HG03558 (cell line): ENCODE measurements at regions not wholly inside any gene's neighbourhood (a gene's known extent, or its start where the extent isn't known, plus 50 kb on each side); places are given as distances from the start of the nearest gene placed in this dataset.

ENCODE experiments used
- ATAC-seq: cut with Tn5 transposase; IDR thresholded peaks from one replicate; pipeline ENCODE4 v1.9.1; 2021; ENCODE audit warnings: moderate number of reproducible peaks; ENCODE audit not compliant: unreplicated experiment; ENCODE audit errors: extremely low read depth

- no peak for ATAC-seq
Observed at GRCh38 chr1:229880271-229881170, 186.5 kb upstream of the GALNT2 start.

DNA sequence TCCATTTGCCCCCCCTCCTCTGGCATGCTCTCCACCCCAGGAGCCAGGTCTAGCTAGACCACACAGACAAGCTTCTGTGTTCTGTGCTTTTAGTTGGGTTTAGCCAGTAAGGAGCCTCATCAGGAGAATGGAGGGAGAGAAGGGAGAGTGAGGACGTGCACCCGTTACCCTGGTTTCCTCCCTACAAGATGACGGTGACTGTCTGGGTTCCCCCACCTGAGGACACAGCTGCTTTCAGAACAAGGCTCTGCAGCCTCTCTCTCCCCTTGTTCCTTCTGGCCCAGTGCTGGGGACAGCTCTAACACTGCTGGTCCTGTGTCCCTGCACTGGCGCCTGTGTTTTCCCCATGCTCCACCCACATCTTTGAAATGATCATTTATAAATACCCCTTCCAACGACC is 184.4 kb upstream of the GALNT2 start:
- no peak for ATAC-seq

DNA sequence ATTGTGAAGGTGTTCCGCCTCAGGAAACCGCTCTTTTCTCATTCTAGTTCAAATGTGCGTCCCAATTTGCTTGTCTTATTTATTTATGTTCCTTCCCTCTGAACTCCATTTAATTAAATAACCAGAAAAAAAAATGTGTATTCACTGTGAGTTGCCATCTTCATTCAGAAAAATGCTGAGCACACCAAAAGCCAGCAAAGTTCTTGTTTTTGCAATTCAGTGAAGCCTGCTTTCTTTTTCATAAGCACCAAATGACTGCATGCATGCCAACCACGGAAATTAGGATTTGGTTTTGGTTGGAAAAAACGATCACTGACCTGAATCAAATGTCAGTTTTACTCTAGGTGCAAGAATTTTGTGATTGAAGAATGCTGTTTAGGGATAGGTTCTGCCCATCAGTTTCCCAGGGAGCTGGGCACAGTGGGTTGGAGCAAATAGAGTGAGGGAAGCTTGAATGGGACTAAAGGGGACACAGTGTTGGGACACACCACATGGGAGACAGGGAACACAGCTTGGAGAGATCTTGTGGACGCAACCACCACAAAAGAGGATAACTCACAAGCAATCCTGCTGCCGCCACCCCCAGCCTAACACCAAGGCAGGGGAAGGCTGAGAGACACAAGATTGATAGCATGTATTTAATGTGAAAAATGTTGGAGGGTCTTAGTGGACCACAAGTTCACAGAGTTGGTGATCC is 183.4 kb upstream of the GALNT2 start:
- no peak for ATAC-seq

DNA sequence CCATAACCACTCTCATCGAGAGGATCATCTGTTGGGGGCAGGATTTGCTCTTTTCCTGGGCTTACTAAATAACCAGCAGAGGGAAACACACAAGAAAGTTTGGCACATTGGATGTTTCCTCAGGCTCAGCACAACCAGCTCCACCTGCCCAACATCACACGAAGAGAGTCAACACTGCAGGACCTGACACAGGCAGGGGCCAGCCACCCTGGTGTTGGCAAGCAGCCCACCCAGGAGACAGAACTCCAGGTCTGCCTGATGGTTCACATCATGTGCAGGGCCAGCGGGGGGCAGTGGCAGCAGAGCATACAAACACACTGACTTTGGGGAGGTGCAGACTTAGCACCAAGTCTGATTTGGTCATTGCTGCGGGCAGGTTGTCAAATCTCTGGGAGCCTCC is 182.3 kb upstream of the GALNT2 start:
- ATAC-seq, result no peak

DNA sequence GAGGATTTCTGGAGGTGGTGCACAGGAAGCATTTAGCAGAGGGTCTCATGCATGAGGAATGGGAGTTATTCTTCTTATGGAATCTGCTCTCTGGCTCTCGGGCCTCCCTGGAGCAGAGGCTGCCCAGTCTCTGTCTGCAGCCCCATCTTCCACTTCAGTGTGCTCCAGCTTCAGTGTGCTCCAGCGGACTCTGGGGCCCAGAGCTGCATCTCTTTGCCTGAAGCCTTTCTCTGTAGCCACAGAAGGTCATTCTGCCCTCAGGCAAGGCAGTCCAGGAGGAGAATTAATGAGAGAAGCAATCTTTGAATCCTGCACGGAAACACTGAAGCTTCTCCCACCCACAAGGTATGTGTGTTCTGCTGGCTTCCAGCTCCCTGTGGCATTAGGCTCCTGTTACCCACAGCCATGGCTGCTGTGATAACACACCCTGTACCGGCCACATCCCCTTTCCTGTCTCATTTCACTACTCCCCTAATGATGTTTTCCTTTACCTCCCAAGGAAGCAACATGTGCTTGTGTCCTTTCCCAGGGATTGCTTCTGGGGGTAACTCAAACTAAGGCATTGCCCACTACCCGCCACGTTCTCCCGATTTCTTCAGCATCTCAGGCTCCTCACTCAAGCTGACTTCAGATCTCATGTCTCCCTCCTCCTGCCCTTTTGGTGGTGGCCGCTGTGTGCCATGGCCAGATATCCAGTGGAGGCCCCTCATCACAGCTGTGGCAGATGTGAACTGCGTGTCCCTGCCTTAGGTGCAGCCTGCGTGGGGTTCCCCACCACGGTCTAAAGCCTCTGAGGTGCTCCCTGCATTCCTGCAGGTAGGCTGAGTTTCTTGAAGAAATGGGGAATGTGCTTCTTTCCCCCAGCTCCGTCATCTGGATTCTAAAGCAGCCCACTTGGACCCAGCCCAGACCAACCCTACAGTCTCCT is 181.2 kb upstream of the GALNT2 start:
- ATAC-seq, result no peak

- no peak for ATAC-seq
Observed at GRCh38 chr1:229886636-229887035, 180.4 kb upstream of the GALNT2 start.

GRCh38 chr1:229887043-229887822 is 179.8 kb upstream of the GALNT2 start:
- ATAC-seq, result no peak

- no peak for ATAC-seq
Observed at GRCh38 chr1:229888157-229888556, 178.9 kb upstream of the GALNT2 start.

DNA sequence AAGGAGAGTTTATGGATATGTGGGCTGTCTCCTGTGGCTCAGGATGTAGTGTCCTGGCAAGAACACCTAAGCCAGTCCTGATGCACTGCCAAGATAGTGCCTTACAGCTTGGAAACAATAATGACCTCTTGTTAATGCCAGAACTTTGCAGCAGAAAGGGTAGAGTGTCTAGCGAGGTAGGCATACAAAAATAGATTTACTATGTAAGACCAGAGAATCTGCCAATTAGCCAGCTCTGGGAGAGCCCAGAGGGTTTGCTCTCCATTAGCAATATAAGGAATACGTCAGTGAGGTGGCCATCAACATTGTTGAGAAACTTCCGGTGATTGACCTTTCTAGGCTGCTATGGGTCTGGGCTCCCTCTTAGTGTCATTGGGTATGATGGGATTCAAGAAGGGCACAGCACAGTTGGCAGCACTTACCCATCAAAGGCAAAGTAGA is 178.5 kb upstream of the GALNT2 start:
- ATAC-seq, result no peak

GRCh38 chr1:229889031-229889517 is 178.0 kb upstream of the GALNT2 start:
- no peak for ATAC-seq

GRCh38 chr1:229891227-229891626 is 175.8 kb upstream of the GALNT2 start:
- ATAC-seq, result no peak

- no peak for ATAC-seq
Observed at GRCh38 chr1:229892515-229893117, 174.4 kb upstream of the GALNT2 start.

DNA sequence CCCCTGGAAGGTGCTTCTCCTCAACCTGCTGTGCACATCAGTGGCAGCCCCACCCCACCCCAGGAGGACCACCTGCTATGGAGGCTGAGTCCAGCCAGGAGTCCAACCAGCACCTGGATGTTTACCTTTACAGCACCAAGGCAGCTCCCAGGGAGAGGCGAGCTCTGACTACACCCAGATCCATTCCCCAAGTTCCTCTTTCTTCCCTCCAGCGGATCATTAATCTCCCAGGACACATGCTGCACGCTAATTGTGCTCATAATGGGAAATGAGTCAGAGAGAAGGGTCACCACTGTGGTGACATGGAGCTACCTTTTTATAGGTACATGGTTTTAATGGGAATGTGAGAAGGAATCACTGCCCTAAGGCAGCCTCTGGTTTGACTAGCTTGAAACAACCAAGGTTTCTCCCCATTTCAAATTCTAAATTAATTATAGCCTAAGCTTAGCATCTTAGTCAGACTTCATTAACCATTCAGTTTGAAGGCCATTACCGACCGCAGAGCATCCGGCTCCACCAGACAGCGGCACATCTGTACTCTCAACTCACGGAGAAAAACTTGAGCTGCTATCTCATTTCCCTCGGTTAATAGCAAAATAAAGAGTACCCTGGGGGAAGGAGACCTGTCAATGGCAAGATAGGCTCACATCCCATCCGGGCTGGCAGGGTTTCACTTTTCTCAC is 173.1 kb upstream of the GALNT2 start:
- no peak for ATAC-seq

DNA sequence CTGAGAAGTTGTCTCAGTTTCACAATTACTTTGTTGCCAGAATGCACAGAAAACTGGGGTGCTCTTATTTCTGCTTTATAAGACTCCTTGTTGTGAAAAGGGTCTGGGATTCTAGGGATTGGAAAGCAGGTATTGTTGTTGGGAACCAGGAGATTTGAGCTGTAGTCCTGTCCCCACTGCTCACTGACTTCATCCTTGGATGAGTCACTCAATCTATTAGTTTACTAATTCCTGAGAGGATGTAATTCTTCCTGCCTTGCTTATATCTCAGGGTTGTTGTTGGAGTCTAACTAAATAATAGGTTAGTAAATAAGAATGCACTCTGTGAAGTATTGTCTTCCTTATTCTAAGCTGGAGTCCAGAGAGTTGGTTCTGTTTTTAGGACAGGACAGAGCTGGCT is 172.5 kb upstream of the GALNT2 start:
- no peak for ATAC-seq

GRCh38 chr1:229895605-229896004 is 171.4 kb upstream of the GALNT2 start:
- no peak for ATAC-seq

GRCh38 chr1:229896306-229896705 is 170.7 kb upstream of the GALNT2 start:
- no peak for ATAC-seq

GRCh38 chr1:229896861-229897260 is 170.2 kb upstream of the GALNT2 start:
- ATAC-seq, result no peak

GRCh38 chr1:229897501-229897900 is 169.5 kb upstream of the GALNT2 start:
- no peak for ATAC-seq

DNA sequence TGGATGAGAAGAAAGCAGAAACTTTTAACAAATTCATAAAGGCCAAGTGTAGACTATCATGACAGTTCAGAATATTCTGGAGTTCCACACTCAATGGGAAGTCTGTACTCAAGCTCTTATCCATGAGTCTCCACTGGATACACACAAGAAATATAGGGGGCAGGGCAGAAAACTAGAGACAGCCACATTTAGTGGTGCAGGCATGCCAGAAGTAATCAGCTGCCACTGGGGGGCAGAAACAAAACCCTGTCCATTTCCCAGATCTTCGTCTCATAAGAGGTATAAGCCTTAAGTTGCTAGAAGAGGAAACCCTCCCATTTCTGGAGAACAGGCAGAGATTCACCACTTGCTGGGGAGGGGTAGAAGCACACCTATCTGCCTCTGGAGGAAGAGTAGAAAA is 166.8 kb upstream of the GALNT2 start:
- ATAC-seq, result no peak
